Right lobe of liver (tissue), 6 donors: ENCODE measurements at regions not wholly inside any gene's neighbourhood (a gene's known extent, or its start where the extent isn't known, plus 50 kb on each side); places are given as distances from the start of the nearest gene placed in this dataset.

Source experiments
- ATAC-seq, 4 donors: fragments of 200-7000 bp; cut with Tn5 transposase; one replicate each; pipeline ENCODE4 v1.9.1; 2020; ENCODE audit warnings: mild to moderate bottlenecking in 4 of 4, moderate library complexity in 4 of 4
- DNase-seq, 3 donors: peaks; one replicate each; pipeline ENCODE4 v3.0.0-alpha.2; 2020
- H3K27ac ChIP-seq, 3 donors: fragments of 200-600 bp; one replicate each; pipeline ENCODE4 v1.8.0; 2022
- H3K27me3 ChIP-seq, 2 donors: fragments of 200-600 bp; one replicate each; pipeline ENCODE4 v1.8.0; 2022
- H3K36me3 ChIP-seq, 4 donors: fragments of 200-600 bp; sonication (generic) in 1 of 4; one replicate each; pipeline versions ENCODE4 v1.5.1 to v1.8.0; 2017 to 2022; ENCODE audit warnings: control low read depth in 1 of 4
- H3K4me1 ChIP-seq, 4 donors: fragments of 200-600 bp; sonication (generic) in 1 of 4; one replicate each; pipeline versions ENCODE4 v1.5.1 to v1.8.0; 2017 to 2022; ENCODE audit warnings: control low read depth in 1 of 4
- H3K4me3 ChIP-seq, 3 donors: fragments of 200-600 bp; one replicate each; pipeline ENCODE4 v1.8.0; 2022
- H3K9me3 ChIP-seq, 4 donors: fragments of 200-600 bp; sonication (generic) in 1 of 4; one replicate each; pipeline versions ENCODE4 v1.5.1 to v1.8.0; 2017 to 2022; ENCODE audit warnings: control low read depth in 1 of 4
- CTCF ChIP-seq, 4 donors: fragments of 200-600 bp in 3 of 4; fragments of 450-650 bp in 1 of 4; IDR thresholded peaks; one replicate each; pipeline versions ENCODE4 v1.5.1 to v1.8.0; 2016 to 2022; ENCODE audit warnings: antibody characterized with exemption in 4 of 4, mild to moderate bottlenecking in 2 of 4
- POLR2A ChIP-seq: fragments of 450-650 bp; IDR thresholded peaks from one replicate; pipeline ENCODE4 v1.6.1; 2017; ENCODE audit warnings: antibody characterized with exemption, mild to moderate bottlenecking
- WGBS: methylation state at CpG from one replicate; pipeline ENCODE4 v1.1.6; 2018; ENCODE audit warnings: low coverage, low lambda C conversion rate; ENCODE audit not compliant: insufficient coverage; ENCODE audit errors: missing lambda C conversion rate; 5-methylcytosine and 5-hydroxymethylcytosine counted together
- intact Hi-C, 2 donors: fragments of 100-400 bp; cut with DNase I; formaldehyde crosslinking; loops; one replicate each; pipeline versions ENCODE4 v1.11.2 to v1.14.1; 2022
- donor health status: DM: no; HTN: yes; CAD: no.
- donor health status: DM: no; HTN: no; CAD: no.
- donor health status: DM: no; HTN: no; CAD: no.
- donor health status: DM: no; HTN: yes; CAD: no.
- donor health status: DM: no; HTN: yes; CAD: no.

- TF ChIP-seq CTCF (IDR thresholded peaks at IDR 0.05) (no peak), POLR2A (no peak)
- intact Hi-C loops: no loop called here
- 57% methylated on average over 7 of the region's 7 CpGs for WGBS
- peaks cover 0 to 6% of the 10 kb centered on the region in 2 donors for H3K27me3 ChIP-seq
- ATAC-seq: no peak
- DNase-seq: no peak
- H3K36me3 ChIP-seq: no peaks in the 10 kb centered on the region
- no peaks in the 10 kb centered on the region for H3K9me3 ChIP-seq
- H3K4me1 ChIP-seq: peaks cover 0 to 5% (median 0%) of the 10 kb centered on the region in 4 donors
- H3K27ac ChIP-seq: no peak overlapping the region
- H3K4me3 ChIP-seq: no peak overlapping the region
These were observed 280.1 kb downstream of the GATA3 start for GRCh38 chr10:8334631-8335030.

GRCh38 chr10:8336629-8337331 lies 282.3 kb downstream of the GATA3 start:
- peak in 2 of 4 donors; percentile 23 to 49 for ATAC-seq

GRCh38 chr10:8337332-8337651 lies 282.8 kb downstream of the GATA3 start:
- Histone ChIP-seq H3K4me1 (peaks cover 0 to 4% (median 0%) of the 10 kb centered on the region in 4 donors), H3K36me3 (no peaks in the 10 kb centered on the region), H3K9me3 (no peaks in the 10 kb centered on the region), H3K4me3 (no peak overlapping the region), H3K27me3 (peaks cover 0 to 6% of the 10 kb centered on the region in 2 donors), H3K27ac (no peak overlapping the region)
- TF ChIP-seq CTCF (IDR thresholded peaks at IDR 0.05): no peak
- TF ChIP-seq POLR2A: no peak
- intact Hi-C loops: no loop called here
- DNase-seq (no peak), ATAC-seq (peak in 1 of 4 donors; percentile 50)
- WGBS: 35% methylated on average over 5 of the region's 5 CpGs

More at GRCh38 chr10:8336629-8337331, 282.3 kb downstream of the GATA3 start:
- Histone ChIP-seq H3K36me3 (no peaks in the 10 kb centered on the region), H3K4me1 (peaks cover 0 to 5% (median 0%) of the 10 kb centered on the region in 4 donors), H3K27me3 (peaks cover 0 to 6% of the 10 kb centered on the region in 2 donors), H3K4me3 (no peak overlapping the region), H3K9me3 (no peaks in the 10 kb centered on the region), H3K27ac (no peak overlapping the region)
- intact Hi-C loops: no loop called here
- WGBS: 44% methylated on average over 19 of the region's 19 CpGs
- TF ChIP-seq POLR2A (no peak), CTCF (IDR thresholded peaks at IDR 0.05) (no peak)
- DNase-seq: no peak

GRCh38 chr10:8338177-8338766 lies 283.8 kb downstream of the GATA3 start:
- TF ChIP-seq CTCF (IDR thresholded peaks at IDR 0.05) (no peak), POLR2A (no peak)
- H3K9me3 ChIP-seq: no peaks in the 10 kb centered on the region
- intact Hi-C loops: no loop called here
- H3K27ac ChIP-seq: no peak overlapping the region
- DNase-seq (no peak), ATAC-seq (no peak)
- H3K36me3 ChIP-seq: no peaks in the 10 kb centered on the region
- H3K27me3 ChIP-seq: peaks cover 0 to 6% of the 10 kb centered on the region in 2 donors
- H3K4me3 ChIP-seq: no peak overlapping the region
- no peaks in the 10 kb centered on the region for H3K4me1 ChIP-seq
- WGBS: 58% methylated on average over 4 of the region's 4 CpGs
